ENCODE measurements at regions not wholly inside any gene's neighbourhood (a gene's known extent, or its start where the extent isn't known, plus 50 kb on each side); places are given as distances from the start of the nearest gene placed in this dataset.

- TF ChIP-seq, protein P1, sequence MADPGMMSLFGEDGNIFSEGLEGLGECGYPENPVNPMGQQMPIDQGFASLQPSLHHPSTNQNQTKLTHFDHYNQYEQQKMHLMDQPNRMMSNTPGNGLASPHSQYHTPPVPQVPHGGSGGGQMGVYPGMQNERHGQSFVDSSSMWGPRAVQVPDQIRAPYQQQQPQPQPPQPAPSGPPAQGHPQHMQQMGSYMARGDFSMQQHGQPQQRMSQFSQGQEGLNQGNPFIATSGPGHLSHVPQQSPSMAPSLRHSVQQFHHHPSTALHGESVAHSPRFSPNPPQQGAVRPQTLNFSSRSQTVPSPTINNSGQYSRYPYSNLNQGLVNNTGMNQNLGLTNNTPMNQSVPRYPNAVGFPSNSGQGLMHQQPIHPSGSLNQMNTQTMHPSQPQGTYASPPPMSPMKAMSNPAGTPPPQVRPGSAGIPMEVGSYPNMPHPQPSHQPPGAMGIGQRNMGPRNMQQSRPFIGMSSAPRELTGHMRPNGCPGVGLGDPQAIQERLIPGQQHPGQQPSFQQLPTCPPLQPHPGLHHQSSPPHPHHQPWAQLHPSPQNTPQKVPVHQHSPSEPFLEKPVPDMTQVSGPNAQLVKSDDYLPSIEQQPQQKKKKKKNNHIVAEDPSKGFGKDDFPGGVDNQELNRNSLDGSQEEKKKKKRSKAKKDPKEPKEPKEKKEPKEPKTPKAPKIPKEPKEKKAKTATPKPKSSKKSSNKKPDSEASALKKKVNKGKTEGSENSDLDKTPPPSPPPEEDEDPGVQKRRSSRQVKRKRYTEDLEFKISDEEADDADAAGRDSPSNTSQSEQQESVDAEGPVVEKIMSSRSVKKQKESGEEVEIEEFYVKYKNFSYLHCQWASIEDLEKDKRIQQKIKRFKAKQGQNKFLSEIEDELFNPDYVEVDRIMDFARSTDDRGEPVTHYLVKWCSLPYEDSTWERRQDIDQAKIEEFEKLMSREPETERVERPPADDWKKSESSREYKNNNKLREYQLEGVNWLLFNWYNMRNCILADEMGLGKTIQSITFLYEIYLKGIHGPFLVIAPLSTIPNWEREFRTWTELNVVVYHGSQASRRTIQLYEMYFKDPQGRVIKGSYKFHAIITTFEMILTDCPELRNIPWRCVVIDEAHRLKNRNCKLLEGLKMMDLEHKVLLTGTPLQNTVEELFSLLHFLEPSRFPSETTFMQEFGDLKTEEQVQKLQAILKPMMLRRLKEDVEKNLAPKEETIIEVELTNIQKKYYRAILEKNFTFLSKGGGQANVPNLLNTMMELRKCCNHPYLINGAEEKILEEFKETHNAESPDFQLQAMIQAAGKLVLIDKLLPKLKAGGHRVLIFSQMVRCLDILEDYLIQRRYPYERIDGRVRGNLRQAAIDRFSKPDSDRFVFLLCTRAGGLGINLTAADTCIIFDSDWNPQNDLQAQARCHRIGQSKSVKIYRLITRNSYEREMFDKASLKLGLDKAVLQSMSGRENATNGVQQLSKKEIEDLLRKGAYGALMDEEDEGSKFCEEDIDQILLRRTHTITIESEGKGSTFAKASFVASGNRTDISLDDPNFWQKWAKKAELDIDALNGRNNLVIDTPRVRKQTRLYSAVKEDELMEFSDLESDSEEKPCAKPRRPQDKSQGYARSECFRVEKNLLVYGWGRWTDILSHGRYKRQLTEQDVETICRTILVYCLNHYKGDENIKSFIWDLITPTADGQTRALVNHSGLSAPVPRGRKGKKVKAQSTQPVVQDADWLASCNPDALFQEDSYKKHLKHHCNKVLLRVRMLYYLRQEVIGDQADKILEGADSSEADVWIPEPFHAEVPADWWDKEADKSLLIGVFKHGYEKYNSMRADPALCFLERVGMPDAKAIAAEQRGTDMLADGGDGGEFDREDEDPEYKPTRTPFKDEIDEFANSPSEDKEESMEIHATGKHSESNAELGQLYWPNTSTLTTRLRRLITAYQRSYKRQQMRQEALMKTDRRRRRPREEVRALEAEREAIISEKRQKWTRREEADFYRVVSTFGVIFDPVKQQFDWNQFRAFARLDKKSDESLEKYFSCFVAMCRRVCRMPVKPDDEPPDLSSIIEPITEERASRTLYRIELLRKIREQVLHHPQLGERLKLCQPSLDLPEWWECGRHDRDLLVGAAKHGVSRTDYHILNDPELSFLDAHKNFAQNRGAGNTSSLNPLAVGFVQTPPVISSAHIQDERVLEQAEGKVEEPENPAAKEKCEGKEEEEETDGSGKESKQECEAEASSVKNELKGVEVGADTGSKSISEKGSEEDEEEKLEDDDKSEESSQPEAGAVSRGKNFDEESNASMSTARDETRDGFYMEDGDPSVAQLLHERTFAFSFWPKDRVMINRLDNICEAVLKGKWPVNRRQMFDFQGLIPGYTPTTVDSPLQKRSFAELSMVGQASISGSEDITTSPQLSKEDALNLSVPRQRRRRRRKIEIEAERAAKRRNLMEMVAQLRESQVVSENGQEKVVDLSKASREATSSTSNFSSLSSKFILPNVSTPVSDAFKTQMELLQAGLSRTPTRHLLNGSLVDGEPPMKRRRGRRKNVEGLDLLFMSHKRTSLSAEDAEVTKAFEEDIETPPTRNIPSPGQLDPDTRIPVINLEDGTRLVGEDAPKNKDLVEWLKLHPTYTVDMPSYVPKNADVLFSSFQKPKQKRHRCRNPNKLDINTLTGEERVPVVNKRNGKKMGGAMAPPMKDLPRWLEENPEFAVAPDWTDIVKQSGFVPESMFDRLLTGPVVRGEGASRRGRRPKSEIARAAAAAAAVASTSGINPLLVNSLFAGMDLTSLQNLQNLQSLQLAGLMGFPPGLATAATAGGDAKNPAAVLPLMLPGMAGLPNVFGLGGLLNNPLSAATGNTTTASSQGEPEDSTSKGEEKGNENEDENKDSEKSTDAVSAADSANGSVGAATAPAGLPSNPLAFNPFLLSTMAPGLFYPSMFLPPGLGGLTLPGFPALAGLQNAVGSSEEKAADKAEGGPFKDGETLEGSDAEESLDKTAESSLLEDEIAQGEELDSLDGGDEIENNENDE (IDR thresholded peaks at IDR 0.05; ENCODE audit: insufficient replicate concordance, low read length): no peak
- TF ChIP-seq ASH2L (IDR thresholded peaks at IDR 0.05; ENCODE audit: low read length) (no peak), CTBP2 (IDR thresholded peaks at IDR 0.05; ENCODE audit: borderline replicate concordance, insufficient read depth, insufficient read length, low read length) (no peak), BCL11A (IDR thresholded peaks at IDR 0.05; ENCODE audit: low read depth in 2 of 2, low read length in 2 of 2) (no peak), TEAD4 (IDR thresholded peaks at IDR 0.05; ENCODE audit: low read depth, low read length) (no peak), POU5F1 (IDR thresholded peaks at IDR 0.05; ENCODE audit: low read depth, low read length) (no peak), SUZ12 (IDR thresholded peaks at IDR 0.05; ENCODE audit: low read length) (no peak)
Measured at GRCh38 chrX:104306180-104306579, 51.4 kb upstream of the ESX1 start (continued).

Data from H1 (cell line).